ENCODE measurements at regions not wholly inside any gene's neighbourhood (a gene's known extent, or its start where the extent isn't known, plus 50 kb on each side); places are given as distances from the start of the nearest gene placed in this dataset.
A peak's percentile ranks its signal among the peaks of the same experiment; 100 is the strongest.

GRCh38 chr17:36661047-36661666, 59.8 kb downstream of the MRM1 start:
- no peak for DNase-seq (ENCODE audit: low read depth)

- DNase-seq (ENCODE audit: low read depth), result no peak
Observed at GRCh38 chr17:36661688-36662087, 60.3 kb downstream of the MRM1 start.

- no peak for DNase-seq (ENCODE audit: low read depth)
Observed at GRCh38 chr17:36665417-36665816, 64.0 kb downstream of the MRM1 start.

DNA sequence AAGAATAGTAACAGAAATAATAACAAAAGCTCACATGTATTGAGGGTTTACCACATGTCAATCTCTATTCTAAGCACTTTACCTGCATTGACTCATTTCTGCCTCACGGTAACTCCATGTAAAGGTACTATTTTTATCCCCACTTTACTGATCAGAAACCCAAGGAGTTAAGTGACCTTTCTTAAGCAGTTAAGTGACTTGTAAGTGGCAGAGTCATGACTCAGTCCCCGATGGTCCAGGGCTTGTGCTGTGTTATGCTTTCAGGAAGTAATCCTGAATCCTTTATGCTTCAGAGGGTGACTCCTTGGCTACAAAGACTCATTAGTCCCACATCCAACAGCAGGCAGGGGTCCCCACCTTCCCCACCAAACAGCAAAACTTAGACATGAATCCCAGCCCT, 66.5 kb downstream of the MRM1 start:
- DNase-seq (ENCODE audit: low read depth), result no peak

DNA sequence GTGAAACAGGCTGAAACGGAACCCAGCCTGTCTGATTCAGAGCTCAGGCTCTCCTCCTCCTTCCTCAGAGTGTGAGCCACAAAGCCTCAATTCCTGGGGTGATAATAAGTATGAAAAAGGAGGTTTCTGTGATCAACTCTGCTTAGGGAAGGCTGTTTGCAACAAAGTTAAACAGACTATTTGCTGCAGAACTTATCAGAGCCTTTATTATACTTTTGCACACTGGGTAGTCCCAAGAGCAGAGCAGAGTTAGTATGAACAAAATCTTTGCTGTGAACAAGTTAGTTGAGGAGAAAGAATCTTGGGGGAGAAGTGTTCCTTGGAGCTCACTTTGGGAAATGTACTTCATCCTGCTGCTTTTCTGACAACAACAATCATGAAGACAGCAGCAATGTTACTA, 67.4 kb downstream of the MRM1 start:
- DNase-seq (ENCODE audit: low read depth), result no peak

GRCh38 chr17:36671144-36671543, 69.8 kb downstream of the MRM1 start:
- DNase-seq (ENCODE audit: low read depth), result no peak

- no peak for DNase-seq (ENCODE audit: low read depth)
Observed at GRCh38 chr17:36672403-36672918, 71.1 kb downstream of the MRM1 start.

DNA sequence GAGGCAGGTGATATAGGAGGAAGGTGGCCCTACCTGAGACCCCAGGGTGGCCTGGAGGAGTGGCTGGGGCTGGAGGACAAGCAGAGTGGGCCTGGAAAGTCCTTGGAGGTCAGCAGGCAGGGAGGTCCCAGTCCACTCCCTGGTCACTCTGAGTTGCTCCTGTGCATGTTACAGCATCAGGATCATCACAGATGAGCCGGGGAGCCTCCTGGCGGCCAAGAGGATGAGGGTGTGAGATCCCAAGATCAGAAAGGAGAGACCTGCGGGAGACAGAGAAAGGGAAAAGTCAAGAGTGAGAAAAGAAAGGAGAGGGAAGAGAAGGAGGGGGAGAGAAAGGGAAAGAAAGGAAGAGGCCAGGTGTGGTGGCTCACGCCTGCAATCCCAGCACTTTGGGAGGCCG, 71.7 kb downstream of the MRM1 start:
- DNase-seq (ENCODE audit: low read depth), result no peak

DNA sequence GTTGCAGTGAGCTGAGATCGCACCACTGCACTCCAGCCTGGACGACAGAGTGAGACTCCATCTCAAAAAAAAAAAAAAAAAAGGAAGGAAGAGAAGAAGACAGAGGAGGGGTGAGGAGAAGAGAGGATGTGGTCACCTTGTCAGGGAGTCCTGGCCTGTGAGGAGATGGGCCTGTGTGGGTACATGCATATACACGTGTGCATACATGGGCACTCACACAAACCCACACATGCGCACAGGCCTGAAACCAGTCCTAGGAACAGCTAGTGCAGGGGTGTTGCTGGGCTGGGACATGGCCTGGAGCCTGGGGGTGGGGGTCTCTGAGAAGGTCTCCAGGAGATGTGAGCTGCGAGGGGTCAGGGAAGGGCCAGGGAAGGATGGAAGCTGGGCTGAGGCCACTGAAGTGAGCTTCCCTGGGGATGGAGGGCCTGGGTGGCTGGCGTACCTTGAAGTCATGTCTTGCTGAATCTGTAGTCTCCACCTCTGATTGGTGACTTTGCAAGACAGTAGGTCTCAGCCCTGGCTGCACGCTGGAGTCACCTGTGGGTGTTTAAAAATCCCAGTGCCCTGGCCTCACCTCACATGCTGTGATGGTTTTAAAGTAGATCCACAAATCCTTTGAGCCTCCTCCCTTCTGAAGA, 72.4 kb downstream of the MRM1 start:
- DNase-seq (ENCODE audit: low read depth), result no peak

DNA sequence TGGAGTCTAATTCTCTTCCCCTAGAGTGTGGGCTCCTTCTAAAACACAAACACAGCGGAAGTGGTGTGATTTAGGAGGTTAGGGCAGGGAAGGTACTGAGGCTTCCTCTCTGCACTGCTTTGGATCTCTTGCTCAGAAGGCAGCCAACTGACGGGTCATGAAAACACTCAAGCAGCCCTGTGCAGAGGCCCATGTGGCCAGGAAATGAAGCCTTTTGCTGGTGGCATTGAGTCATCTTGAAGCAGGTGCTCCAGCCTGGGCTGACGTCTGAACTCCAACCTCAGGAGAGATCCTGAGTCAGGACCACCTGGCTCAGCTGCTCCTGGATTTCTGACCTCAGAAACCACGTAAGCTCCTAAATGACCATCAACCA, 72.9 kb downstream of the MRM1 start:
- DNase-seq (ENCODE audit: low read depth), result peak; percentile 41

GRCh38 chr17:36675250-36675649, 73.9 kb downstream of the MRM1 start:
- DNase-seq (ENCODE audit: low read depth), result no peak

DNA sequence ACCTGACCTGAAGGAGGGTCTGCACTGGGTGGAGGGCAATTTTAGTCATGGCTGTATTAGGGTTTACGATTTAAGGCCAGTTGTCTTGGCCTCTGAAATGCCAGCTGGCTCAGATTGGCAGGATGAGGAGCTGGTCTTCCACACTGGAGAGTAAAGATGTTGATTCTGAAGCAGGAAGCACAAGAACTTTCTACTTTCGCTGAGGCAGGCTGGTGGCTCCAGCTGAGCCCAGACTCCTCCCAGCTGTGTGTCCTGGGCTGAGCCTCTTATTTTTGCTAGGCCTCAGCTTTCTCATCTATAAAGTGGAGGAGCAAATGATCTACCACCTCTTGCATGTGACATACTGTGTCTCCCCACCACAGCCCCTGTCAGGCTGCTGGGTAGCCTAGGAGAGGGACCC, 74.4 kb downstream of the MRM1 start:
- DNase-seq (ENCODE audit: low read depth), result no peak

- DNase-seq (ENCODE audit: low read depth), result no peak
Observed at GRCh38 chr17:36679815-36680467, 78.6 kb downstream of the MRM1 start.

GRCh38 chr17:36680701-36681202, 79.4 kb downstream of the MRM1 start:
- no peak for DNase-seq (ENCODE audit: low read depth)

DNA sequence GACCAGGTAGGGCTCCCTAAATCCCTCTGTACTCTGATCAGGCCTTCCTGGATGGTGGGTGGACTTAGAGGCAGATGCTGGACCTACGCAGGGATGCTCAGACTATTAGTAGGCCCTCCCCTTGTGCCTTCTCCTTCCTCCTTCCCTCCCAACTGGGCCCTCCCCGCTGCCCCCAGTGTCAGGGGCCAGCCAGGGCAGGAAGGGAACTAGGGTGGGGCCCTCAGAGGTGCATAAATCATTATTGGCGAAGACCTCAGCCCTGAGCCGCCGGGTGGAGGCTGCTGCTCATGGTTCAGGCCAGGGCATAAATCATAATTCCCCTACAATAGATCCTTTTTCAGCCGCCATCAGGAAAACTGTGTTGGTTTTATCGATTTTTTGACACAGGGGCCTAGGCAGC, 81.4 kb downstream of the MRM1 start:
- DNase-seq (ENCODE audit: low read depth), result no peak

DNA sequence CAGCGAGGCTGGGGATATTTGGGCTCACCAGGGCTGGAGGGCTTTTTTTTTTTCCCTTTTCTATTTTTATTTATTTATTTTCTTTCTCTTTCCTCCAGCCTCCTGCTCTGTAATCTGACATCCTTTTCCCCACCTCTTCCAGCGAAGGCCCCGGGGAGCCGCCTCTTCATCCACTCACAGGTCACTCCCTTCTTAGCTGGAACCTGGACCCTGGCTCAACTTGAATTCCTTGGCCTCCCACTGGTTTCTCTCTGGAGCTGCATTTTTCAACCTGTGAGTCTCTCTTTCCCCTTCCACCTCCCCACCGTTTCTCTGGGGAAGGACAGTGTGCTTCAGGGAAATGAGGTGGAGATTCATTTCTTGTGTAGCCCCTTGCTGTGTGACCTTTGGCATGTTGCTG, 82.0 kb downstream of the MRM1 start:
- DNase-seq (ENCODE audit: low read depth), result no peak

DNA sequence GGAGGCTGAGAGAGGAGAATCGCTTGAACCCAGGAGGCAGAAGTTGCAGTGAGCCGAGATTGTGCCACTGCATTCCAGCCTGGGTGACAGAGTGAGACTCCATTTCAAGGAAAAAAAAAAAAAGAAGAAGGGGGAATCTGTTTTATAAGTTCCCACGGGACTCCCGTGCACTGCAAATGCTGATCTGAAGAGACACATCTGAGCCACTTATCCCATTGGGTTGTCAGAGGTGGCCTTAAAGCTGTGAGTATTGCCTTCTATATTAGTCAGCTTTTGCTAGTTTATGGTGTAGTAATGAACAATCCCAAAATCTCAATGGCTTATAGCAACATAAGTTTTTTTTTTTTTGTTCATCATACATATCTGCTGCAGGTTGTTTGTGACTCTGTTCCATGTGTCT, 82.8 kb downstream of the MRM1 start:
- DNase-seq (ENCODE audit: low read depth), result no peak

DNA sequence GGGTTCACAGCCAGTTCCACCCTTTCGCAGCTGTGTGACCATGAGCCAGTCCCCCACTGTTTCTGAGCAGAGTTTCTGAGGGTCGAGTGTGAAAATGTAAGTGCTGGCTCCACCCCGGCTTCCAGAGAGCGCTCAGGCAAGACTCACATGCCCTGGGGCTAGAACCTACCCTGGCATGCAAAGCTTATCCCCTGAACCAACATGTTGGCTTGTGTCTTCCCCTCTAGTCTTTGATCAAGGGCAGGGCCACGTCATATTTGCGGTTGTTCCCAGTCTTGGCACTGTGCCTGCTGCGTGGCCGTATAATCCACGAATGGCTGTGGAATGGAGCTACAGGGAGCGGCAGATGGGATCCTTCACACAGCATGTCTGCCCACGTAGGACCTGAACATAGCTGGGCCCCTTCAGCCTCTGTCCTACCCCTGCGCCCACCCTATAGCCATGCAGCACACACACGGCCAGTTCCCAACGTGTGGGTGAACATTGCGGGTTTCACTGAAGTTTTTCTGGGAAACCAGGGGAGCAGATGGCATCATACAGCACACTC, 84.8 kb downstream of the MRM1 start:
- no peak for DNase-seq (ENCODE audit: low read depth)

GRCh38 chr17:36687736-36688135, 86.4 kb downstream of the MRM1 start:
- DNase-seq (ENCODE audit: low read depth), result no peak

GRCh38 chr17:36689089-36689667, 87.8 kb downstream of the MRM1 start:
- DNase-seq (ENCODE audit: low read depth), result no peak

GRCh38 chr17:36690190-36690589, 88.8 kb downstream of the MRM1 start:
- DNase-seq (ENCODE audit: low read depth), result no peak

GRCh38 chr17:36691606-36692005, 90.2 kb downstream of the MRM1 start:
- no peak for DNase-seq (ENCODE audit: low read depth)

- no peak for DNase-seq (ENCODE audit: low read depth)
Observed at GRCh38 chr17:36695082-36695481, 93.7 kb downstream of the MRM1 start.
